ENCODE measurements at regions not wholly inside any gene's neighbourhood (a gene's known extent, or its start where the extent isn't known, plus 50 kb on each side); places are given as distances from the start of the nearest gene placed in this dataset.

DNA sequence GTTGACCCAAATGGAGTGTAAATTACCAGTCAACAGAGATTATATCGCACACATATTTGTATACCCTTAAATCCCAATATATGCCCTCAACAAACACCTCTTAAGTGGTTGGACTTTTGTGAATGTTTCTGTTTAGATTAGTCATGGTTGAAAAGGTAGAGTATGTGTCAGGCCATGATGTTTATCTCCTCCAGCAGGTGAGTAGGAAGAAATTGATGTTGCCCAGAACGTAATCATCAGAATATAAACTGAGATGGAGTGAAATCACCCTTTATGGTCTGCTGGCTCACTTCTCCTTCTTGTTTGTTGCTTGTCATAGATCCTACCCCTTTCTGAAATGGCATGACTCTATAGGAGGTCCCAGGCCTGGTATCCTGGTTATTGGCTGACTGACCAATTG lies 431.8 kb downstream of the ETS1 start:
- Histone ChIP-seq H4K5ac (ENCODE audit: low read depth, low read length) (no peak overlapping the region), H3K27me3 (ENCODE audit: control insufficient read depth, insufficient read depth, low read length) (peaks cover 43% of the 10 kb centered on the region), H2BK5ac (ENCODE audit: low read depth, low read length, poor library complexity, severe bottlenecking) (no peak overlapping the region), H3K9ac (ENCODE audit: low read depth, low read length) (no peak overlapping the region), H3K56ac (ENCODE audit: extremely low read depth, insufficient read depth, low read length) (no peak overlapping the region), H3K4me1 (ENCODE audit: control insufficient read depth, insufficient read depth, low read length) (no peaks in the 10 kb centered on the region), H3K36me3 (ENCODE audit: control insufficient read depth, insufficient read depth, low read length) (no peaks in the 10 kb centered on the region), H3K9me1 (ENCODE audit: insufficient read depth, low read length) (no peaks in the 10 kb centered on the region), H3K9me3 (ENCODE audit: control insufficient read depth, insufficient read depth, low read length) (no peaks in the 10 kb centered on the region), H2AFZ (replicated peaks; ENCODE audit: low read length, poor library complexity) (no peak overlapping the region), H3K23ac (ENCODE audit: low read depth, low read length) (no peak overlapping the region), H3K4ac (ENCODE audit: low read depth, low read length) (no peak overlapping the region), H2BK120ac (ENCODE audit: low read depth, low read length) (no peak overlapping the region), H3K4me3 (ENCODE audit: insufficient read depth, low read depth, low read length) (no peak overlapping the region), H4K91ac (ENCODE audit: insufficient read depth, low read depth, low read length) (no peak overlapping the region), H4K20me1 (ENCODE audit: insufficient read depth, low read length) (no peaks in the 10 kb centered on the region), H3K79me1 (ENCODE audit: low read depth in 1 of 2, low read length in 2 of 2) (no peaks in the 10 kb centered on the region), H4K8ac (ENCODE audit: low read depth in 2 of 2, low read length in 2 of 2) (no peak overlapping the region), H3K14ac (replicated peaks; ENCODE audit: low read depth, low read length) (no peak overlapping the region), H3K27ac (ENCODE audit: insufficient read depth, low read length) (no peak overlapping the region), H2BK15ac (ENCODE audit: low read depth, low read length) (no peak overlapping the region), H2AK9ac (replicated peaks; ENCODE audit: low read depth, low read length, poor library complexity) (no peak overlapping the region), H2BK20ac (ENCODE audit: low read depth, low read length) (no peak overlapping the region), H3K4me2 (ENCODE audit: low read depth, low read length) (no peak overlapping the region), H3K18ac (ENCODE audit: low read depth, low read length) (no peak overlapping the region), H2AK5ac (ENCODE audit: low read depth, low read length) (no peak overlapping the region)
- BruUV-seq (replicated peaks) = no TSS peak
- POLR2A ChIA-PET (ENCODE audit: unreplicated experiment) = no interaction called here
- dilution Hi-C loops (cut with HindIII; ENCODE audit: low sequenced_read_pairs, unreplicated experiment) = loop anchor here (25.0 kb wide), 1 partner anchor 482 kb away; no protein-coding TSS in a partner anchor
- in situ Hi-C loops (cut with MboI; ENCODE audit: low sequenced_read_pairs) = loop anchor here (25.0 kb wide), 1 partner anchor 807 kb away; no protein-coding TSS in a partner anchor
- TF ChIP-seq RAD21 (IDR thresholded peaks at IDR 0.05; ENCODE audit: low read length) (no peak), FOS (IDR thresholded peaks at IDR 0.05; ENCODE audit: low read depth, low read length) (no peak), CHD1 (IDR thresholded peaks at IDR 0.05; ENCODE audit: low read depth, low read length) (no peak), MAZ (IDR thresholded peaks at IDR 0.05; ENCODE audit: borderline replicate concordance, low read depth, low read length) (no peak), MAFK (IDR thresholded peaks at IDR 0.05; ENCODE audit: low read depth, low read length) (no peak), BHLHE40 (IDR thresholded peaks at IDR 0.05; ENCODE audit: low read depth, low read length) (no peak), RFX5 (IDR thresholded peaks at IDR 0.05; ENCODE audit: low read depth, low read length) (no peak), SMC3 (IDR thresholded peaks at IDR 0.05; ENCODE audit: low read depth, low read length) (no peak), NFE2L2 (IDR thresholded peaks at IDR 0.05; ENCODE audit: low read depth, low read length) (no peak), MXI1 (IDR thresholded peaks at IDR 0.05; ENCODE audit: borderline replicate concordance, low read depth, low read length) (no peak), RCOR1 (IDR thresholded peaks at IDR 0.05; ENCODE audit: insufficient replicate concordance, low read length) (no peak), POLR2A (IDR thresholded peaks at IDR 0.05; ENCODE audit: low read depth, low read length) (no peak), CEBPB (IDR thresholded peaks at IDR 0.05; ENCODE audit: low read depth, low read length) (no peak)
- TF ChIP-seq, protein P1, sequence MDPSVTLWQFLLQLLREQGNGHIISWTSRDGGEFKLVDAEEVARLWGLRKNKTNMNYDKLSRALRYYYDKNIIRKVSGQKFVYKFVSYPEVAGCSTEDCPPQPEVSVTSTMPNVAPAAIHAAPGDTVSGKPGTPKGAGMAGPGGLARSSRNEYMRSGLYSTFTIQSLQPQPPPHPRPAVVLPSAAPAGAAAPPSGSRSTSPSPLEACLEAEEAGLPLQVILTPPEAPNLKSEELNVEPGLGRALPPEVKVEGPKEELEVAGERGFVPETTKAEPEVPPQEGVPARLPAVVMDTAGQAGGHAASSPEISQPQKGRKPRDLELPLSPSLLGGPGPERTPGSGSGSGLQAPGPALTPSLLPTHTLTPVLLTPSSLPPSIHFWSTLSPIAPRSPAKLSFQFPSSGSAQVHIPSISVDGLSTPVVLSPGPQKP (IDR thresholded peaks at IDR 0.05; ENCODE audit: borderline replicate concordance, low read depth, low read length) = no peak
- TF ChIP-seq, protein P2, sequence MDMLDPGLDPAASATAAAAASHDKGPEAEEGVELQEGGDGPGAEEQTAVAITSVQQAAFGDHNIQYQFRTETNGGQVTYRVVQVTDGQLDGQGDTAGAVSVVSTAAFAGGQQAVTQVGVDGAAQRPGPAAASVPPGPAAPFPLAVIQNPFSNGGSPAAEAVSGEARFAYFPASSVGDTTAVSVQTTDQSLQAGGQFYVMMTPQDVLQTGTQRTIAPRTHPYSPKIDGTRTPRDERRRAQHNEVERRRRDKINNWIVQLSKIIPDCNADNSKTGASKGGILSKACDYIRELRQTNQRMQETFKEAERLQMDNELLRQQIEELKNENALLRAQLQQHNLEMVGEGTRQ (IDR thresholded peaks at IDR 0.05; ENCODE audit: low read depth, low read length) = no peak
- TF ChIP-seq, protein P3, sequence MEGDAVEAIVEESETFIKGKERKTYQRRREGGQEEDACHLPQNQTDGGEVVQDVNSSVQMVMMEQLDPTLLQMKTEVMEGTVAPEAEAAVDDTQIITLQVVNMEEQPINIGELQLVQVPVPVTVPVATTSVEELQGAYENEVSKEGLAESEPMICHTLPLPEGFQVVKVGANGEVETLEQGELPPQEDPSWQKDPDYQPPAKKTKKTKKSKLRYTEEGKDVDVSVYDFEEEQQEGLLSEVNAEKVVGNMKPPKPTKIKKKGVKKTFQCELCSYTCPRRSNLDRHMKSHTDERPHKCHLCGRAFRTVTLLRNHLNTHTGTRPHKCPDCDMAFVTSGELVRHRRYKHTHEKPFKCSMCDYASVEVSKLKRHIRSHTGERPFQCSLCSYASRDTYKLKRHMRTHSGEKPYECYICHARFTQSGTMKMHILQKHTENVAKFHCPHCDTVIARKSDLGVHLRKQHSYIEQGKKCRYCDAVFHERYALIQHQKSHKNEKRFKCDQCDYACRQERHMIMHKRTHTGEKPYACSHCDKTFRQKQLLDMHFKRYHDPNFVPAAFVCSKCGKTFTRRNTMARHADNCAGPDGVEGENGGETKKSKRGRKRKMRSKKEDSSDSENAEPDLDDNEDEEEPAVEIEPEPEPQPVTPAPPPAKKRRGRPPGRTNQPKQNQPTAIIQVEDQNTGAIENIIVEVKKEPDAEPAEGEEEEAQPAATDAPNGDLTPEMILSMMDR (conservative IDR thresholded peaks at IDR 0.05; ENCODE audit: low read depth, low read length) = no peak
- no peak for ATAC-seq (ENCODE audit: low read depth)
- no peak for DNase-seq
- intact Hi-C loops (cut with micrococcal nuclease) = loop anchor here (5.0 to 10.0 kb wide), 2 partner anchors 311 to 477 kb away; no protein-coding TSS in a partner anchor
- no CpG with 5 or more reads among the region's 2 CpGs for WGBS, 2 experiments (ENCODE audit: extremely low coverage in 2 of 2, insufficient read length in 1 of 2)
- CTCF ChIA-PET = no interaction called here
